A673 (cell line): ENCODE measurements at regions not wholly inside any gene's neighbourhood (a gene's known extent, or its start where the extent isn't known, plus 50 kb on each side); places are given as distances from the start of the nearest gene placed in this dataset.

Source experiments
- BruUV-seq: library from RNA; stranded (reverse); fragments of 400-500 nt; replicated peaks from 2 replicates; lab custom pipeline; 2021; lab: Mats Ljungman, UMichigan
- CTCF ChIA-PET: fragments of 300-600 bp; sonication (Branson Sonifier 250); formaldehyde crosslinking; loops from one replicate; lab custom pipeline; 2022; ENCODE audit warnings: antibody characterized with exemption; lab: Charles Lee
- POLR2A ChIA-PET: fragments of 300-600 bp; sonication (Branson Sonifier 250); formaldehyde crosslinking; loops from one replicate; lab custom pipeline; 2022; ENCODE audit warnings: antibody characterized with exemption; ENCODE audit not compliant: low non-redundant PET; lab: Charles Lee
- DNase-seq: peaks from one replicate; pipeline ENCODE4 v3.0.0-alpha.2; 2015; ENCODE audit warnings: low spot score
- H3K27ac ChIP-seq: fragments of 200-600 bp; sonication (generic); 2 replicates; pipeline ENCODE4 v1.5.1; 2016; ENCODE audit warnings: mixed run types, low read depth, mild to moderate bottlenecking, mixed read lengths, antibody characterized with exemption, low read length; ENCODE audit not compliant: poor library complexity, severe bottlenecking
- H3K27me3 ChIP-seq: fragments of 200-600 bp; sonication (generic); replicated peaks from 2 replicates; pipeline ENCODE4 v1.6.1; 2017; ENCODE audit warnings: mixed run types, low read depth, mild to moderate bottlenecking, mixed read lengths, antibody characterized with exemption, low read length; ENCODE audit not compliant: insufficient read depth, poor library complexity
- H3K36me3 ChIP-seq: fragments of 200-600 bp; sonication (generic); 2 replicates; pipeline ENCODE4 v1.6.1; 2016; ENCODE audit warnings: mixed run types, mild to moderate bottlenecking, mixed read lengths, antibody characterized with exemption, low read length; ENCODE audit not compliant: insufficient read depth, poor library complexity, severe bottlenecking
- H3K4me1 ChIP-seq: fragments of 200-600 bp; sonication (generic); 2 replicates; pipeline ENCODE4 v1.6.1; 2017; ENCODE audit warnings: mixed run types, mild to moderate bottlenecking, mixed read lengths, antibody characterized with exemption, low read length; ENCODE audit not compliant: insufficient read depth, poor library complexity, severe bottlenecking
- H3K4me3 ChIP-seq: fragments of 200-600 bp; sonication (generic); 2 replicates; pipeline ENCODE4 v1.5.1; 2016; ENCODE audit warnings: low read depth, mixed run types, mild to moderate bottlenecking, mixed read lengths, low read length; ENCODE audit not compliant: poor library complexity, severe bottlenecking
- H3K9me3 ChIP-seq: fragments of 200-600 bp; sonication (generic); 2 replicates; pipeline ENCODE4 v1.6.1; 2016; ENCODE audit warnings: mixed run types, low read depth, mild to moderate bottlenecking, mixed read lengths, antibody characterized with exemption, low read length; ENCODE audit not compliant: poor library complexity, severe bottlenecking
- CTCF ChIP-seq: fragments of 300-800, 200-600 bp; sonication (generic); conservative IDR thresholded peaks from 2 replicates; pipeline ENCODE4 v1.5.1; 2017; ENCODE audit warnings: low read depth, mild to moderate bottlenecking, antibody characterized with exemption, low read length, moderate library complexity, mixed read lengths
- EZH2 ChIP-seq: fragments of 200-600 bp; sonication (generic); IDR thresholded peaks from 2 replicates; pipeline ENCODE4 v1.6.1; 2017; ENCODE audit warnings: borderline replicate concordance, low read depth, mild to moderate bottlenecking, mixed read lengths, antibody characterized with exemption, low read length; ENCODE audit not compliant: poor library complexity, severe bottlenecking
- intact Hi-C: fragments of 100-400 bp; cut with micrococcal nuclease; formaldehyde crosslinking; loops from one replicate; pipeline ENCODE4 v1.10.0; 2022; ENCODE audit not compliant: unreplicated experiment

DNA sequence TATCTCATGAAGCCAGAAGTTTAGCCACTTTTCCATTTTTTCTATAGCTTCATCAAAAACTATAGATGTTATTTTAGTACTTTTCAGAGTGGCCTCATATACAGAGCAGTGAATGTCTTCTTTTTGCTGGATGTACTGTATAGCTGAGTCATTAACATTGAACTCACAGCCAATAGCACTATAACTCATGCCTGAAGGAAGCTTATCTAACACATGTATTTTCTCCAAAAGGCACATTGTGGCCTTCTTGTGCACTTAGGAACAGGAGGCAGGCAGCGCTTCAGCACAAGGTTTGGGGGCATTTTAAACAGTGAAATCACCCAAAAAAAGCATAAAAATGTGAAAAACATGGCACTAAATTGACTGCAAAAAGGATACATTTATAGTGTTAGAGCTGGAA, 336.8 kb upstream of the TMTC1 start:
- Histone ChIP-seq H3K4me1 (no peaks in the 10 kb centered on the region), H3K9me3 (no peaks in the 10 kb centered on the region), H3K36me3 (no peaks in the 10 kb centered on the region), H3K4me3 (no peak overlapping the region), H3K27me3 (no peaks in the 10 kb centered on the region), H3K27ac (no peak overlapping the region)
- BruUV-seq: no TSS peak
- POLR2A ChIA-PET: no interaction called here
- TF ChIP-seq CTCF (no peak), EZH2 (no peak)
- intact Hi-C loops: no loop called here
- CTCF ChIA-PET: no interaction called here
- no peak for DNase-seq

- no peaks in the 10 kb centered on the region for H3K9me3 ChIP-seq
- H3K36me3 ChIP-seq: no peaks in the 10 kb centered on the region
- no peak overlapping the region for H3K4me3 ChIP-seq
- TF ChIP-seq CTCF: no peak
- TF ChIP-seq EZH2: no peak
- intact Hi-C loops: no loop called here
- BruUV-seq: no TSS peak
- peaks cover 4% of the 10 kb centered on the region for H3K27me3 ChIP-seq
- CTCF ChIA-PET: no interaction called here
- POLR2A ChIA-PET: no interaction called here
- DNase-seq: no peak
- no peak overlapping the region for H3K27ac ChIP-seq
- no peaks in the 10 kb centered on the region for H3K4me1 ChIP-seq
These were observed 333.7 kb upstream of the TMTC1 start for GRCh38 chr12:30117483-30117882.

- TF ChIP-seq CTCF: no peak
- TF ChIP-seq EZH2: no peak
- Histone ChIP-seq H3K27ac (no peak overlapping the region), H3K4me1 (peaks cover 14% of the 10 kb centered on the region), H3K4me3 (no peak overlapping the region), H3K36me3 (no peaks in the 10 kb centered on the region), H3K9me3 (no peaks in the 10 kb centered on the region), H3K27me3 (peaks cover 4% of the 10 kb centered on the region)
- BruUV-seq: no TSS peak
- intact Hi-C loops: no loop called here
- DNase-seq: peak; percentile 19
- POLR2A ChIA-PET: no interaction called here
- CTCF ChIA-PET: no interaction called here
These were observed 328.0 kb upstream of the TMTC1 start for GRCh38 chr12:30111719-30112118.
